ENCODE measurements at regions not wholly inside any gene's neighbourhood (a gene's known extent, or its start where the extent isn't known, plus 50 kb on each side); places are given as distances from the start of the nearest gene placed in this dataset.

- peak in 1 of 35 experiments; percentile 1 for DNase-seq
- no peaks in the 10 kb centered on the region for H3K4me1 Mint-ChIP-seq
- peaks cover 0 to 8% of the 10 kb centered on the region in 2 experiments for H3K27me3 ChIP-seq (replicated peaks in 1 of 2; ENCODE audit: control insufficient read depth in 2 of 2, extremely low read depth in 1 of 2, insufficient read depth in 2 of 2, low read length in 1 of 2)
- ChIA-PET POLR2A (no interaction called here), CTCF (no interaction called here)
- no peak overlapping the region for H3K27ac Mint-ChIP-seq
- H3K27me3 Mint-ChIP-seq, result peaks cover 0 to 2% of the 10 kb centered on the region in 2 donors
- no peak overlapping the region for H3K4me3 ChIP-seq (ENCODE audit: control insufficient read depth in 1 of 2, extremely low read depth in 1 of 2, low read length in 1 of 2)
- no peaks in the 10 kb centered on the region for H3K36me3 Mint-ChIP-seq
- H3K4me3 Mint-ChIP-seq, result no peak overlapping the region
- H3K27ac ChIP-seq (ENCODE audit: low read length), result no peak overlapping the region
- H3K9me3 Mint-ChIP-seq, result no peaks in the 10 kb centered on the region
- H3K4me1 ChIP-seq (ENCODE audit: control insufficient read depth in 1 of 2, extremely low read depth in 1 of 2, insufficient read depth in 2 of 2, low read length in 2 of 2), result no peaks in the 10 kb centered on the region
- WGBS (ENCODE audit: insufficient coverage), result 74% methylated on average over 10 of the region's 10 CpGs
- no peak for ATAC-seq (replicated peaks in 1 of 4)
- H3K9me3 ChIP-seq, result no peaks in the 10 kb centered on the region
- H3K36me3 ChIP-seq (ENCODE audit: control insufficient read depth in 2 of 2, extremely low read depth in 1 of 2, insufficient read depth in 1 of 2, low read length in 1 of 2), result no peaks in the 10 kb centered on the region
Measured at GRCh38 chr2:71927757-71928715, 219.6 kb downstream of the CYP26B1 start.

GRCh38 chr2:71926876-71927756 is 220.5 kb downstream of the CYP26B1 start:
- CTCF ChIA-PET, result no interaction called here
- no peaks in the 10 kb centered on the region for H3K9me3 ChIP-seq
- H3K4me3 ChIP-seq (ENCODE audit: control insufficient read depth in 1 of 2, extremely low read depth in 1 of 2, low read length in 1 of 2), result no peak overlapping the region
- H3K27ac ChIP-seq (ENCODE audit: low read length), result no peak overlapping the region
- Mint-ChIP-seq H3K4me3 (no peak overlapping the region), H3K4me1 (no peaks in the 10 kb centered on the region), H3K27me3 (no peaks in the 10 kb centered on the region), H3K27ac (no peak overlapping the region), H3K36me3 (no peaks in the 10 kb centered on the region), H3K9me3 (no peaks in the 10 kb centered on the region)
- ATAC-seq (replicated peaks in 1 of 4) (peak in 1 of 4 experiments; percentile 5), DNase-seq (no peak)
- no peaks in the 10 kb centered on the region for H3K36me3 ChIP-seq (ENCODE audit: control insufficient read depth in 2 of 2, extremely low read depth in 1 of 2, insufficient read depth in 1 of 2, low read length in 1 of 2)
- H3K27me3 ChIP-seq (replicated peaks in 1 of 2; ENCODE audit: control insufficient read depth in 2 of 2, extremely low read depth in 1 of 2, insufficient read depth in 2 of 2, low read length in 1 of 2), result peaks cover 0 to 5% of the 10 kb centered on the region in 2 experiments
- 76% methylated on average over 12 of the region's 16 CpGs for WGBS (ENCODE audit: insufficient coverage)
- POLR2A ChIA-PET, result no interaction called here
- no peaks in the 10 kb centered on the region for H3K4me1 ChIP-seq (ENCODE audit: control insufficient read depth in 1 of 2, extremely low read depth in 1 of 2, insufficient read depth in 2 of 2, low read length in 2 of 2)

GRCh38 chr2:71926089-71926447 is 221.6 kb downstream of the CYP26B1 start:
- Histone ChIP-seq H3K4me1 (ENCODE audit: control insufficient read depth in 1 of 2, extremely low read depth in 1 of 2, insufficient read depth in 2 of 2, low read length in 2 of 2) (no peaks in the 10 kb centered on the region), H3K27me3 (replicated peaks in 1 of 2; ENCODE audit: control insufficient read depth in 2 of 2, extremely low read depth in 1 of 2, insufficient read depth in 2 of 2, low read length in 1 of 2) (peaks cover 0 to 5% of the 10 kb centered on the region in 2 experiments), H3K9me3 (no peaks in the 10 kb centered on the region), H3K27ac (ENCODE audit: low read length) (no peak overlapping the region), H3K36me3 (ENCODE audit: control insufficient read depth in 2 of 2, extremely low read depth in 1 of 2, insufficient read depth in 1 of 2, low read length in 1 of 2) (no peaks in the 10 kb centered on the region), H3K4me3 (ENCODE audit: control insufficient read depth in 1 of 2, extremely low read depth in 1 of 2, low read length in 1 of 2) (no peak overlapping the region)
- ATAC-seq (replicated peaks in 1 of 4) (no peak), DNase-seq (no peak)
- 69% methylated on average over 4 of the region's 9 CpGs for WGBS (ENCODE audit: insufficient coverage)
- CTCF ChIA-PET, result no interaction called here
- Mint-ChIP-seq H3K4me3 (no peak overlapping the region), H3K9me3 (no peaks in the 10 kb centered on the region), H3K4me1 (no peaks in the 10 kb centered on the region), H3K27ac (no peak overlapping the region), H3K27me3 (no peaks in the 10 kb centered on the region), H3K36me3 (no peaks in the 10 kb centered on the region)
- POLR2A ChIA-PET, result no interaction called here

- no peaks in the 10 kb centered on the region for H3K9me3 ChIP-seq
- DNase-seq, result peak in 1 of 35 experiments; percentile 1
- peaks cover 0 to 5% of the 10 kb centered on the region in 2 experiments for H3K27me3 ChIP-seq (replicated peaks in 1 of 2; ENCODE audit: control insufficient read depth in 2 of 2, extremely low read depth in 1 of 2, insufficient read depth in 2 of 2, low read length in 1 of 2)
- ATAC-seq (replicated peaks in 1 of 4), result no peak
- WGBS (ENCODE audit: insufficient coverage), result 66% methylated on average over 7 of the region's 14 CpGs
- Mint-ChIP-seq H3K27ac (no peak overlapping the region), H3K36me3 (no peaks in the 10 kb centered on the region), H3K9me3 (no peaks in the 10 kb centered on the region), H3K4me3 (no peak overlapping the region), H3K4me1 (no peaks in the 10 kb centered on the region), H3K27me3 (no peaks in the 10 kb centered on the region)
- no peaks in the 10 kb centered on the region for H3K36me3 ChIP-seq (ENCODE audit: control insufficient read depth in 2 of 2, extremely low read depth in 1 of 2, insufficient read depth in 1 of 2, low read length in 1 of 2)
- no peaks in the 10 kb centered on the region for H3K4me1 ChIP-seq (ENCODE audit: control insufficient read depth in 1 of 2, extremely low read depth in 1 of 2, insufficient read depth in 2 of 2, low read length in 2 of 2)
- H3K4me3 ChIP-seq (ENCODE audit: control insufficient read depth in 1 of 2, extremely low read depth in 1 of 2, low read length in 1 of 2), result no peak overlapping the region
- ChIA-PET POLR2A (no interaction called here), CTCF (interaction anchor here (0.6 to 2.8 kb wide), 4 partner anchors 20 to 655 kb away, joined by 3 to 16 read pairs (median 10); no protein-coding TSS in a partner anchor)
- H3K27ac ChIP-seq (ENCODE audit: low read length), result no peak overlapping the region
Measured at GRCh38 chr2:71925268-71926088, 222.2 kb downstream of the CYP26B1 start.

- no peak overlapping the region for H3K4me3 Mint-ChIP-seq
- DNase-seq (peak in 27 of 35 experiments; percentile 9 to 71 (median 27)), ATAC-seq (replicated peaks in 1 of 4) (peak in 1 of 4 experiments; percentile 33)
- no peaks in the 10 kb centered on the region for H3K4me1 Mint-ChIP-seq
- no peaks in the 10 kb centered on the region for H3K27me3 Mint-ChIP-seq
- H3K36me3 Mint-ChIP-seq, result no peaks in the 10 kb centered on the region
- Histone ChIP-seq H3K27ac (ENCODE audit: low read length) (no peak overlapping the region), H3K4me3 (ENCODE audit: control insufficient read depth in 1 of 2, extremely low read depth in 1 of 2, low read length in 1 of 2) (no peak overlapping the region), H3K4me1 (ENCODE audit: control insufficient read depth in 1 of 2, extremely low read depth in 1 of 2, insufficient read depth in 2 of 2, low read length in 2 of 2) (no peaks in the 10 kb centered on the region), H3K36me3 (ENCODE audit: control insufficient read depth in 2 of 2, extremely low read depth in 1 of 2, insufficient read depth in 1 of 2, low read length in 1 of 2) (no peaks in the 10 kb centered on the region), H3K27me3 (replicated peaks in 1 of 2; ENCODE audit: control insufficient read depth in 2 of 2, extremely low read depth in 1 of 2, insufficient read depth in 2 of 2, low read length in 1 of 2) (peaks cover 0 to 4% of the 10 kb centered on the region in 2 experiments), H3K9me3 (no peaks in the 10 kb centered on the region)
- 63% methylated on average over 1 of the region's 7 CpGs for WGBS (ENCODE audit: insufficient coverage)
- POLR2A ChIA-PET, result no interaction called here
- CTCF ChIA-PET, result interaction anchor here (0.6 to 2.8 kb wide), 8 partner anchors 20 to 682 kb away, joined by 3 to 16 read pairs (median 4); no protein-coding TSS in a partner anchor
- H3K9me3 Mint-ChIP-seq, result no peaks in the 10 kb centered on the region
- H3K27ac Mint-ChIP-seq, result no peak overlapping the region
Measured at GRCh38 chr2:71923887-71924533, 223.7 kb downstream of the CYP26B1 start.

All from T-cell (primary cell).